Brain microvascular endothelial cell (primary cell): ENCODE measurements at regions not wholly inside any gene's neighbourhood (a gene's known extent, or its start where the extent isn't known, plus 50 kb on each side); places are given as distances from the start of the nearest gene placed in this dataset.
"Not testable (repeated sequence)": the region's sequence is repeated elsewhere in the genome, so short reads cannot be mapped to it uniquely, and the experiment has no call there.

ENCODE experiments used
- DNase-seq: peaks from one replicate; pipeline ENCODE4 v3.0.0-alpha.2; 2020
- H3K27ac ChIP-seq: fragments of 250-450 bp; sonication (Bioruptor Pico); 2 replicates; pipeline ENCODE4 v1.5.1; 2020; ENCODE audit warnings: mild to moderate bottlenecking, moderate library complexity
- H3K27me3 ChIP-seq: fragments of 250-450 bp; sonication (Bioruptor Pico); replicated peaks from 2 replicates; pipeline ENCODE4 v1.5.1; 2020; ENCODE audit warnings: mild to moderate bottlenecking
- H3K36me3 ChIP-seq: fragments of 250-450 bp; sonication (Bioruptor Pico); replicated peaks from 2 replicates; pipeline ENCODE4 v1.5.1; 2020; ENCODE audit warnings: mild to moderate bottlenecking
- H3K4me3 ChIP-seq: 2 replicates; pipeline ENCODE4 v1.5.1; 2011; ENCODE audit warnings: low read depth, mild to moderate bottlenecking, control low read depth, low read length, moderate library complexity
- in situ Hi-C: cut with HindIII; loops from 2 replicates; pipeline ENCODE4 v1.10.0; 2017; ENCODE audit warnings: low sequenced_read_pairs, low pct_ligation_motif_present

DNA sequence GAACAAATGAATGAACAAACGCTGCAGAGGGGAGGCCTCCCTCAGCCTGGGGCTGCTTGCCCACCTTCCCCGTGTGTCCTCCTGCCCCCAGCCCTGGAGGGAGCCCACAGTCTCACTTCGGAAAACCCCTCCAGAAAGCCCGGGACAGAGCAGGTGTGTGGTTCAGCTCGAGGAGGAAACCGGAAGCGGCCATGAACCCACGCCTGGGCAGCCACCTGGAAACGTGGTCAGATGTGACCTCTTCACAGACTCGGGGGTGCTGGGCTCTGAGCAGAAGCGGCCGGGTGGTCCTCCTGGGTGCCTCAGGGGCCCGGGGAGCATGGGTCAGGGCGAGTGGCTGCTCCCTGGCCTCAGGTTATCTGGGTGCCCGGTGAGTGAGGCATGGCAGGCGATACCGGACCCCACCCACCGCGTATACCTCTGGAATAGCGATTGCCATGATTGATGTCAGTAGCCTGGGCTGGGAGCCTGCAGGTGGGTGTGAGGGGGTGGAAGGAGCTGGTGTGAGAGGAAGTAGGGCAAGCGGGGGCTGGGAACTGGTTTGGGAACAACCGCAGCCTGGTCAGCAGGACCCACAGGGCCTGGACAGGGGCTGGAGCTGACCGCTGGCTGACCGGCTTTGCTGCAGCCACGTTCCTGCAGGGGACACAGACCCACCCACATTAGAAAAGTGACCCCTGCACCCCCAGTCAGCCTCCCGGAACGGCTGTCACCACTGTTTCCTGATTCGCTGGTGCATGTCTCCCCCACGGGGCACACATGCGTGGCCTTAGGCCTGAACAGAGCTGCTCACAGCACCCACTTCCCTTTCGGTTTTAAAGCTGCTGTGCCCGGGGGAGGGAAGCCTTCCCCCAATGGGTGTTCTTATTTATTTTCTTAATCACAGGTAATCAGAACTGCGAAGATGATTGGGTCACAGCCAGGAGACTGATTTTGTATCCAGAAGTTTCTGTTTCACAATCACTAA is 5465.1 kb upstream of the TPTE start:
- in situ Hi-C loops, H3K36me3 ChIP-seq, H3K27me3 ChIP-seq, H3K4me3 ChIP-seq, H3K27ac ChIP-seq, DNase-seq: not testable (repeated sequence)

DNA sequence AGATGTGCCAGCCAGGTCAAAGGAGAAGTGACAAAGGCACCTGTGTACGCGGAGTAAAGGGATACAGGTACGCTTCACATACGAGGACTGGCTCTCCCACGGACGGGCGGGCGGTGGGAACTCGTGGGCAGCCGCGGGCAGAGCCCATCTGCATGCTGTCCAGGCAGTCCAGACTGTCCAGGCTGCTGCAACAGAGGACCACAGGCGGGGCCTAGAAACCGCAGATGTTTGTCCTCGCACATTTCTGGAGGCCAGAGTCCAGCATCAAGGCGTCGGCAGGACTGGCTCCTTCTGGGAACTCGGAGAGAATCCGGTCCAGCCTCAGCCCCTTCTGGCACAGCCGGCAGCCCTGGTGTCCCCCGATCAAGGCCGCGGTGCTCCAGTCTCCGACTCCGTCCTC is 5464.3 kb upstream of the TPTE start:
- H3K27me3 ChIP-seq, H3K36me3 ChIP-seq, H3K27ac ChIP-seq, in situ Hi-C loops, DNase-seq, H3K4me3 ChIP-seq: not testable (repeated sequence)

DNA sequence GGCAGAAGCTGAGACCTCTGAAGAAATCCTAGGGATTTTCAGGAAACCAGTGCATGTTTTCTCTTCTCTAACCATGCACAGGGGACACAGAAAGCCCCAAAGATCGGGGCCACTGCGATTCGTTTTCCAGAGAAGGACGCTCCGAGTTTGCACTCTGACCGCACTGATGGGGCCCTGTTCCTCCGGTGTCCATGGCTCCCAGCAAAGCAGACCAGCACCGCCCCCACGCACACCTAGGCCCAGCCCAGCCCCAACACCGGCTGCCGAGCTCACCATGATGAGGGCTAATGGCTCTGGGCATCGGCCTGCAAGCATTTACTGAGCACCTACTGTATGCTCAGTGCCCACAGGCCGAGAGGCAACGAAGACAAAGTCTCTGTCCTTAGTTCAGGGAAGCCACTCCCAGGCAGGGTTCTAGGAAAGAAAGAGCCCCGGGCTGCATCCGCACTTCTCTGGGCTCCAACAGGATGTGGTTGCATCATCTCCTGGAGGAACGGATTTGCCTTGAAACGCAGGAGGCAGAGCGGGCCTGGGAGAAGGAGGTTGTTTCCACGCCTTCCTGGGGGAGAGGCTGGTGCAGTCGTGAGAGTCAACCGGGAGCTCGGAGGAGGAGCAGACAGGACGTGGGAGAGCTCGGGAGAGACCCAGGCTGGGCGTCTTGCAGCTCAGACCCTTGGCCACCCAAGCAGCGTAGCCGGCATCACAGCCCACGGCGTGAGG is 5460.9 kb upstream of the TPTE start:
- H3K4me3 ChIP-seq, H3K27me3 ChIP-seq, in situ Hi-C loops, H3K36me3 ChIP-seq, DNase-seq, H3K27ac ChIP-seq: not testable (repeated sequence)

DNA sequence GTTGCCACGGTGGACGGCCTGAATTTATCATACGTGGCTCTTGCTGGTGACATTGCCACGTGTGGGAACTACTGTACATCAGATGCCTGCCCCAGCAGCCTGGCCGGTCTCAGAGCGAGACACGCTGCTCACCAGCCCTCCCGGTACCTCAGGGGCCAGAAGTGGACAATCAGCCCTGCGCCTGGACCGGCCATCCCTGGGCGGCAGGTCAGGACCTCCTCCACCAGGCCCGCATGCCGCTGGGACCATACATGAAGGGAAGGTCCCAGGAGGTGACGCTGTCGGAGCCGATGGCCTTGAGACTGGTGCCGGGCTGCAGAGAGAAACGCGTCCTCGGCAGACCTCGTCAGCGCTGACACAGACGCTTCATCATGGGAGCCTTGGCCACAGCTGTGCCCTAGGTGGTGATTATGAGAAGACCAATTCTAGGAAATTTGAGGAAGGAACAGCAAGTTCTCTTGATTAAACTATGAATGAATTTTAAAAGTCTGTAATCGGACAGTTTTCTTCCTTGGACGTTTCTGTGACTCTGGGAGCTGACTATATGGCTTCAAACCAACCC is 5456.7 kb upstream of the TPTE start:
- H3K27ac ChIP-seq, in situ Hi-C loops, H3K4me3 ChIP-seq, DNase-seq, H3K27me3 ChIP-seq, H3K36me3 ChIP-seq: not testable (repeated sequence)

DNA sequence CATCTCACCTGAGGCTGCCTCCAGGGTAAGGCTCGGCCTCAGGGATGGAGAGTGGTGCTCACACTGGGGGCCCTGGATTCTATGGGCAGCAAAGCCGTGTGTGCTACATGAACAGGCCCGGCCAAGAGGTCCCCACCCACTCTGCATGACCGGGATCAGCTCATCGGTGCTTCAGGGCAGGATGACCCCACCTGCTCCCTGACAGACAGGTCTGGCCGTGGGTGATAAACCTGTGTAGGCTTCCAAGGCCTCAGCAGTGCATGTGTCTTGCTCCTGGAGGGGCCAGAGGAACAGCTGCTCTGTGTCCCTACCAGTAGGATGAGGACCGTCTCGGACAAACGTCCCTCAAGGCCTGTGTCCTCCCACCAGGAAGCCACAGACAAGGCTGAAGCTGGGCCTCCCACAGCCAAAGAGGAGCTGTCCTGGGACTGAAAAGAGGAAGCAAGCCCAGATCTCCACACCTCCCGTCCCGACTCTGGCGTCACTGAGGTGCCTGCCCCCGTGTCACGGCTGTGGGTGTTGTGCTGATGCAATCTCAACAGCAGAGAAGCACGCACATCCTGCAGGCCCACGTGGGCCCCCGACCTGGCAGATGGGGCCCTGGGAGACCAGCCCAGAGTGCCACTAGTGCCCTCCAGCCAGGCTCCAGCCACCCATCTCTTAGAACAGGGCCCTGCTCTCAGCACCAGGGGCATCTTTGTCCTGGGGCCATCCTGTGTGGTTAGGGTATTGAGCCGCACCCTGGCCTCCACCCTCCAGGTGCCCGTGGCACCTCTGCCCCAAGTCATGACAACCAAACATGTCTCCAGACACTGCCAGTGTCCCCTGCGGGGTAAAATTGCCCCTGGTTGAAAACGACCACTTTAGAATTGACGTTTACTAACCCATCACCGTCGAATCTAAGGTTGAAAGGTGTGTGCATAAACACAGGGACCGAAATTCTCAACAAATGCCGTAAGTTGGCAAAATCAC is 5455.9 kb upstream of the TPTE start:
- H3K27me3 ChIP-seq, in situ Hi-C loops, H3K4me3 ChIP-seq, H3K27ac ChIP-seq, H3K36me3 ChIP-seq, DNase-seq: not testable (repeated sequence)

DNA sequence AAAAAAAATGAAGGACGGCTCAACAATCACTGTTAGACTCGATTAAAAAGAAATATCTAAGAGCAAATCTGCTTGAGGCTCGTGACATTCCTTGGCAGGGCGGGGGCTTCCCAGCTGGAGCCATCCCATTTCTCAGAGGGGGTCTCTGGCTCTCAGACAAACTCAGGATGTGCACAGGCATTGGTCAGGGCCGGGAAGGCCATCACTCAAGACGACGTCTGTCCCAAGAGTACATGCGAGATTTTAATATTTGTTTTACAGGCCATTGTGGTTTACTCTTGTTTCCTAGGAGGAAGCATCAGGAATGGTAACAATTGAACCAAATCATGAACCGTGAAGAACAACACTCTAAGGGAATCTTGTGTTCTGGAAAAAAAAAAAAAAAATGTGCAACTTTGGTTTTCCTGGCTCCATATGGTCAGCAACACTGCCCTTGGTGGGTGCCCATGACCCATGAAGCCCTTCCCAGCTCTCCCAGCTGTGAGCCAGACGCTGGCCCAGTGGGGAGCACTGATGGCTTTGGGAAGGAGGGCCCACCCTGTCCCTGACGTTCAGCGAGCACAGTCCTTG is 5454.6 kb upstream of the TPTE start:
- DNase-seq, H3K27me3 ChIP-seq, H3K4me3 ChIP-seq, H3K36me3 ChIP-seq, in situ Hi-C loops, H3K27ac ChIP-seq: not testable (repeated sequence)

DNA sequence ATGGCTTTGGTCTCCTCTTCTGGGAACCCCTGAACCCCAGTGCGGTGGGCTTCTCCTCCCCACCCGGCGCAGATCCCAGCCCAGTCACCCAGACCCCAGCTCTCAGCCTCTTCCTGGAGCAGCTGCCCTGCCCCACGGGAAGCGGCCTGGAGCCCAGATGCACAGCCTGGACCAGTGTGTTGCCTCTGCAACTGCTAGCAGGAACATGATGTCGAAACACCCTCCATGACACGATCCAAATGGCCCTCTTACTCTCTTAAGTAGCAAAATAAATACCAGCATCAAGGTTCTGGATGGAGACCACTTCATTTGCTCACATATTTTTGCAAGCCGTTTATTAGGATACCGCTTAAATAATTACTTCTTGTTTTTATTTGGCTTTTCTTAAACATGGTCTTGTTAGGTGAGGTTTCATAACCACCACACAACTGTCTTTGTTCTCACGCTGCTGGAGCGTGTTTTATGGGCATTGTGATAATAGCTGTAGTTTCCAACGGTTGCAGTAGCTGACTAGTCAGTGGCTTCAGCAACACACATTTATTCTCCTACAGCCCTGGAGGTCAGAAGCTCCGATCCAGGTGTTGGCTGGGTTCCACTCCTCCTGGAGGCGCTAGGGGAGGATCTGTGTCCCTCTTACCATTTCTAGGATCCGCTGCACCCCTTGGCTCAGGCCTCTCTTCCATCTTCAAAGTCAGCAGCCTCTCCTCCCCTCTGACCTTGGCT is 5453.9 kb upstream of the TPTE start:
- in situ Hi-C loops, H3K4me3 ChIP-seq, H3K36me3 ChIP-seq: not testable (repeated sequence)

DNA sequence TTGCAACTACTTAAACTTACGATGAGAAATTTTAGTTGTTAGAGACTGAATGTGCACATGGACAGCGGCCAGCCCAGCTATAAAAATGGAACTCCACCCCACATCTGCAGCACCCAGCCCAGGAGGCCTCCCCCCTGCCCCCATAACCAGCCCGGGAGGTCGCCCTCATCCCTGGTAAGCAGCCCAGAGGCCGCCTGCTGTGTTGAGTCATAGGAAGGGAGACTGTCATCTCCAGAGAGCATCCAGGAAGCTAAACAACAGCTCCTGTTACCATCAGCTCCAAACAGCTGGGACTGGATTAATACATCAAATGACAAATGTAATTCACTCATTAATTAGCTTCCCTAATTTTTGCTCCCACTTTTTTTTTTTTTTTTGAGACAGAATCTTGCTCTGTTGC is 5452.7 kb upstream of the TPTE start:
- H3K27ac ChIP-seq, H3K36me3 ChIP-seq, DNase-seq, H3K27me3 ChIP-seq, H3K4me3 ChIP-seq, in situ Hi-C loops: not testable (repeated sequence)

More for the DNA sequence above, 5453.9 kb upstream of the TPTE start:
- H3K27me3 ChIP-seq, DNase-seq, H3K27ac ChIP-seq: not testable (repeated sequence)

DNA sequence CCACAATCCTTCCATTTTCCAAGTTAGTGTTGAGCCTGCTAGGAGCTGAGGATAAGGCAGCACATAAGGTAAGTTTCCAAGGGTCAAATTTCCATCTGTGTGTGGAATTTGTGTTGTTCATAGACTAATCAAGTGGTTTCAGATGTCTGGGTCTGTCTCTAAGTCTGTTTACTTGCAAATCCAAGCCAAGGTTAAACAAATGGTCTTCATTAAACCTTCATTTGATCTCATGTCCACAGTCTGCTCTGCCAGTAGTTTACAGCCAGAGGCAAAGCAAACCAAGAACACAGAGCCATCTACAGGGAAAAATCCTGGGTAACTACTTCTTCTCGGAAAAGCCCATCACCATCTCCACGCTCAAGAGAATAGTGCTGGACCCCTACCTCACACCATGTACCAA is 5450.2 kb upstream of the TPTE start:
- H3K27me3 ChIP-seq, H3K27ac ChIP-seq, in situ Hi-C loops, DNase-seq, H3K4me3 ChIP-seq, H3K36me3 ChIP-seq: not testable (repeated sequence)

DNA sequence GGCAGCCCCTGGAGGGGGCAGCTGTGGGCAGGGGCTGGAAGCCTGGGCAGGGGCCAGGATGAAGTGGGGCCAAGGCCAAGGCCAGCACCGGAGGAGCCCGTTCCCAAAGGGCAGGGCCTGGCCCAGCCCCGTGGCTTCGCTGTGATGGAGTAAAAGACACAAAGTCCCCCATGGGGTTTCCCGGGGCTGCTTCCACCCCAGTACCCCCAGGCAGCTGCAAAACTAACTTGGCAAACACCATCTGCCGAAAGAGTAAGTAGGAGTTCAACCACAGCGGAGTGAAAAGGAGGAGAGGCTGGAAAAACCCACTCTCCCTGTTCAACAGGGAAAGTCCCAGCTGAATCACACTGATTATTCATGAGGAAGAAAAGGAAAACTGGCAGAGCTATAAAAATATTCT is 5444.5 kb upstream of the TPTE start:
- DNase-seq, H3K27ac ChIP-seq, H3K36me3 ChIP-seq, in situ Hi-C loops, H3K4me3 ChIP-seq, H3K27me3 ChIP-seq: not testable (repeated sequence)

DNA sequence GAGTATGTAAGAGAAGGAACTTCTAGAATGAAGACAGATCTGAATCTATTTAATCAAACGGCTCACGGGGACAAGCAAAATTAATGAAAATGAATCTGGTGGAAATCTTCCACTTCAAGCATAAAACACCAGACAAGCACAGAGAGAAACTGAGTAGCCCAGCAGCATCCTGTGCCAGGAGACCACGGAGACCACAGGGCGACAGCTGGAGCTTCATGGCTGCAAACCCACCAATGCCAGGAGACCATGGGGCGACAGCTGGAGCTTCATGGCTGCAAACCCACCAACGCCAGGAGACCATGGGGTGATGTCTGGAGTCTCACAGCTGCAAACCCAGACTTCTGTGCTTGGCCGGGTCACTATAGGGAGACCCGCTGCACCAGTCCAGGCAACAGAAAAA is 5442.0 kb upstream of the TPTE start:
- DNase-seq, H3K36me3 ChIP-seq, H3K27me3 ChIP-seq, in situ Hi-C loops, H3K4me3 ChIP-seq, H3K27ac ChIP-seq: not testable (repeated sequence)

DNA sequence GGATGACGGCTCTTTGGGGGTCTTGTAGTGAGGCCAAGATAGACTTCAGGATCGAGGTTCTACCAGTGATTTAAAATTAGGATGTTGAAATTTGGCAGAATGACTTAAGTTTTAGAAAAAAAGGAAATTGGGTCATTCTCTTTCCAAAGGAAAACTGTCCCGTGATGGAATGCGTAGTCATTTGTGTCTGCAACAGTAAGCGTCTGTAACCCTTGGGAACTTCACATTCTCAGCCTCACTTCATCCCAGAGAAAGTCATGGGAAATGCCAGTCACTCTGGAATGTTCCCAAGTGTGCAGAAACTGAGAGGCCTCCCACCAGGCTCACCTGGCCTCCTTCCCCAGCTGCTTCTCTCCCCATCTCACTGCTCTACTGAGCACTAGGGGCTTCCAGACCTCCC is 5441.4 kb upstream of the TPTE start:
- H3K4me3 ChIP-seq, H3K27ac ChIP-seq, H3K36me3 ChIP-seq, in situ Hi-C loops, H3K27me3 ChIP-seq, DNase-seq: not testable (repeated sequence)

DNA sequence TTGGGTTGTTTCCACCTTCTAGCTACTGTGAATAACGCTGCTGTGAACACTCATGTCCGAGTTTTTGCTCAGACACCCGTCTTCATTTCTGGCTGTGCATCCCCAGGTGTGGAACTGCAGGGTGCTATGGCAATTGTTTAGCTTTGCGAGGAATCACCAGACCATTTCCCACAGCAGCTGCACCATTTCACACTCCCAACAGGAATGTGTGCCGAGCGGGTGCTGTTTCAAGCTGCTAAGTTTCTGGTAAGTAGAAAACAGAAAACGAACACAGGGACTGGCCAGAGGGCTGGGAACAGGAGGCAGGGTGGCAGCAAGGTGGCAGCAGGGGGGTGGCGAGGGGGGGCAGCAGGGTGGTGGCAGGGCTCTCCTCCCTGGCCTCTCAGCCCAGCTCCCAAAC is 5437.1 kb upstream of the TPTE start:
- in situ Hi-C loops, H3K27ac ChIP-seq, H3K36me3 ChIP-seq, H3K4me3 ChIP-seq, DNase-seq, H3K27me3 ChIP-seq: not testable (repeated sequence)
